Fibroblast of pulmonary artery (primary cell): ENCODE measurements at regions not wholly inside any gene's neighbourhood (a gene's known extent, or its start where the extent isn't known, plus 50 kb on each side); places are given as distances from the start of the nearest gene placed in this dataset.

Experiments used
- DNase-seq: peaks from one replicate; pipeline ENCODE4 v3.0.0-alpha.2; 2010; ENCODE audit warnings: low read depth
- H3K4me3 ChIP-seq: replicated peaks from 2 replicates; pipeline ENCODE4 v1.5.1; 2011; ENCODE audit warnings: low read depth, mild to moderate bottlenecking, control low read depth, low read length, moderate library complexity
- CTCF ChIP-seq: IDR thresholded peaks from 2 replicates; pipeline ENCODE4 v1.5.1; 2011; ENCODE audit warnings: mild to moderate bottlenecking, control low read depth, low read length, inconsistent platforms; ENCODE audit errors: missing control alignments

GRCh38 chr12:23424685-23425084 is 524.8 kb downstream of the SOX5 start:
- no peak overlapping the region for H3K4me3 ChIP-seq
- DNase-seq, result no peak
- no peak for TF ChIP-seq CTCF

GRCh38 chr12:23426328-23426727 is 523.1 kb downstream of the SOX5 start:
- TF ChIP-seq CTCF, result no peak
- H3K4me3 ChIP-seq, result no peak overlapping the region

GRCh38 chr12:23428758-23429157 is 520.7 kb downstream of the SOX5 start:
- no peak for DNase-seq
- H3K4me3 ChIP-seq, result no peak overlapping the region
- no peak for TF ChIP-seq CTCF

More at GRCh38 chr12:23426328-23426727, 523.1 kb downstream of the SOX5 start:
- no peak for DNase-seq

- no peak overlapping the region for H3K4me3 ChIP-seq
- DNase-seq, result no peak
- TF ChIP-seq CTCF, result no peak
Measured at GRCh38 chr12:23431006-23431405, 518.5 kb downstream of the SOX5 start.

GRCh38 chr12:23433121-23433520 is 516.3 kb downstream of the SOX5 start:
- H3K4me3 ChIP-seq, result no peak overlapping the region
- no peak for DNase-seq
- TF ChIP-seq CTCF, result no peak

- DNase-seq, result no peak
Measured at GRCh38 chr12:23434154-23434553, 515.3 kb downstream of the SOX5 start.

More at GRCh38 chr12:23434154-23434553, 515.3 kb downstream of the SOX5 start:
- no peak for TF ChIP-seq CTCF
- no peak overlapping the region for H3K4me3 ChIP-seq
